ENCODE measurements at regions not wholly inside any gene's neighbourhood (a gene's known extent, or its start where the extent isn't known, plus 50 kb on each side); places are given as distances from the start of the nearest gene placed in this dataset.

DNA sequence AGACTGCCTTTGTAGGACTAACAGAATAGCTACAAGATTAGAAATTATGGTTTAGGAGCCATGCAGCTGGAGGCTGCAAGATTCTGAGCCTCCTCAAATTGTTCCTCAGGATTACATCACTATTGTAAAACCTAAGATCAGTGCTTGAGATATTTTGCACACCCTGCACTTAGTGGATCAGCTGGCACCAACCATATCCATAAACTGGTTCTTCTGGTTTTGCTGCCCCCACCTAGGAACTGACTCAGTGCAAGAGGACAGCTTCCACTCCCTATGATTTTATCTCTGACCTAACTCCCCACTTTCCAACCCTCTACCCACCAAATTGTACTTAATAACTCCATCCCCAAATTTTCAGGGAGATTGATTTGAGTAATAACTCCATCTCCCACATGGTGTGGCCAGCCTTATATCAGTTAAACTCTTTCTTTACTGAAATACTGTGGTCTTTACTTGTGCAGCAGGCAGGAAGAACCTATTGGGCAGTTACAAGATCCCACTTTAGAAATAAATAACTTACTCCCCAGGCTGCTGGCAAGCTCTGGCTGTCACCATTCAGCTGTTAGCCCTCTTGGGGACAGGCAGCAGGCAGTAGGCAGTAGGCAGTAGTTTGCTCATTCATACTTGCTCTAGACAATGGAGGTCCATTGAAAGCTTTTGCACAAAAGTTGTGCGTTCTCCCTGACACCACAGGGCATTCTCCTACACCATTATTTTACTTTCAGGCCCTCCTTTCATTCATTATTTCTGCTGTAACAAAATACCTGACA lies 119.0 kb downstream of the SLC17A6 start:
- Histone ChIP-seq H3K27ac (ENCODE audit: low read depth in 2 of 2, low read length in 2 of 2) (no peak overlapping the region), H3K27me3 (ENCODE audit: control insufficient read depth, insufficient read depth, low read length) (no peaks in the 10 kb centered on the region), H3K4me1 (ENCODE audit: control insufficient read depth in 2 of 3, insufficient read depth in 2 of 3, low read depth in 1 of 3, low read length in 3 of 3) (no peaks in the 10 kb centered on the region), H3K4me3 (ENCODE audit: low read length in 3 of 3) (no peak overlapping the region), H3K9me3 (ENCODE audit: control insufficient read depth in 2 of 3, insufficient read depth in 1 of 3, low read length in 3 of 3) (no peaks in the 10 kb centered on the region), H3K36me3 (ENCODE audit: control insufficient read depth in 2 of 3, insufficient read depth in 3 of 3, low read length in 3 of 3) (no peaks in the 10 kb centered on the region), H3K9ac (ENCODE audit: low read length in 3 of 3) (no peak overlapping the region)
- intact Hi-C loops (cut with DNase I), result no loop called here
- DNase-seq (peak in 1 of 5 donors; percentile 8), FAIRE-seq (no peak)
- TF ChIP-seq CTCF (IDR thresholded peaks at IDR 0.05; ENCODE audit: borderline replicate concordance, extremely low read depth, insufficient read depth), result no peak

- no peaks in the 10 kb centered on the region for H3K27me3 ChIP-seq (ENCODE audit: control insufficient read depth, insufficient read depth, low read length)
- H3K9me3 ChIP-seq (ENCODE audit: control insufficient read depth in 2 of 3, insufficient read depth in 1 of 3, low read length in 3 of 3), result no peaks in the 10 kb centered on the region
- no peaks in the 10 kb centered on the region for H3K36me3 ChIP-seq (ENCODE audit: control insufficient read depth in 2 of 3, insufficient read depth in 3 of 3, low read length in 3 of 3)
- H3K4me1 ChIP-seq (ENCODE audit: control insufficient read depth in 2 of 3, insufficient read depth in 2 of 3, low read depth in 1 of 3, low read length in 3 of 3), result no peaks in the 10 kb centered on the region
- no peak overlapping the region for H3K27ac ChIP-seq (ENCODE audit: low read depth in 2 of 2, low read length in 2 of 2)
- FAIRE-seq (no peak), DNase-seq (no peak)
- H3K9ac ChIP-seq (ENCODE audit: low read length in 3 of 3), result no peak overlapping the region
- intact Hi-C loops (cut with DNase I), result no loop called here
- no peak overlapping the region for H3K4me3 ChIP-seq (ENCODE audit: low read length in 3 of 3)
- TF ChIP-seq CTCF (IDR thresholded peaks at IDR 0.05; ENCODE audit: borderline replicate concordance, extremely low read depth, insufficient read depth), result no peak
Observed at GRCh38 chr11:22454461-22455090, 116.4 kb downstream of the SLC17A6 start.

DNA sequence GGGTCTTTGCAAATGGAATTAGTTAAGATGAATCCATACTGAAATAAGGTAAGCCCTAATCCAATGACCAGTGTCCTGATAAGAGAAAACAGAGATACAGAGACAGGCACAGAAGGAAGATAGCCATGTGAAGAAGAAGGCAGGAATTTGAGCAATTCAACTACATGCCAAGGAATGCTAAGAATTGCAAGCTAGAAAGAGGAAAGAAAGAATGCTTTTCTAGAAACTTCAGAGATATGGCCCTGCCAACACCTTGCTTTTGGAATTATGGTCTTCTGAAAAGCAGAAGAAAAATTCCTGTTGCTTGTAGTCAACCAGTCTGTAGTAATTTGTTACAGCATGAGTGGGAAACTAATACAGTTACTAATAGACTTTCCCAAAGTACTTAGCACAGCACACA lies 111.3 kb downstream of the SLC17A6 start:
- H3K4me1 ChIP-seq (ENCODE audit: control insufficient read depth in 2 of 3, insufficient read depth in 2 of 3, low read depth in 1 of 3, low read length in 3 of 3), result no peaks in the 10 kb centered on the region
- H3K27me3 ChIP-seq (ENCODE audit: control insufficient read depth, insufficient read depth, low read length), result no peaks in the 10 kb centered on the region
- no peak for TF ChIP-seq CTCF (IDR thresholded peaks at IDR 0.05; ENCODE audit: borderline replicate concordance, extremely low read depth, insufficient read depth)
- intact Hi-C loops (cut with DNase I), result no loop called here
- H3K4me3 ChIP-seq (ENCODE audit: low read length in 3 of 3), result no peak overlapping the region
- H3K9me3 ChIP-seq (ENCODE audit: control insufficient read depth in 2 of 3, insufficient read depth in 1 of 3, low read length in 3 of 3), result no peaks in the 10 kb centered on the region
- no peak overlapping the region for H3K27ac ChIP-seq (ENCODE audit: low read depth in 2 of 2, low read length in 2 of 2)
- no peak overlapping the region for H3K9ac ChIP-seq (ENCODE audit: low read length in 3 of 3)
- FAIRE-seq, result no peak
- H3K36me3 ChIP-seq (ENCODE audit: control insufficient read depth in 2 of 3, insufficient read depth in 3 of 3, low read length in 3 of 3), result no peaks in the 10 kb centered on the region
- no peak for DNase-seq

Data from kidney (tissue), 13 donors.